ENCODE measurements at regions not wholly inside any gene's neighbourhood (a gene's known extent, or its start where the extent isn't known, plus 50 kb on each side); places are given as distances from the start of the nearest gene placed in this dataset.
"Not testable (repeated sequence)": the region's sequence is repeated elsewhere in the genome, so short reads cannot be mapped to it uniquely, and the experiment has no call there.

GRCh38 chr3:147161833-147162232, 244.5 kb downstream of the ZIC4 start:
- Histone ChIP-seq H3K36me3 (ENCODE audit: control insufficient read depth in 4 of 4, insufficient read depth in 4 of 4, low read length in 3 of 4) (no peaks in the 10 kb centered on the region), H3K4me3 (ENCODE audit: control insufficient read depth in 1 of 7, extremely low read depth in 1 of 7, insufficient read depth in 4 of 7, low read depth in 2 of 7, low read length in 6 of 7) (no peak overlapping the region), H3K4me1 (ENCODE audit: control extremely low read depth in 1 of 4, control insufficient read depth in 4 of 4, insufficient read depth in 4 of 4, low read length in 3 of 4) (no peaks in the 10 kb centered on the region), H3K9me3 (ENCODE audit: control extremely low read depth in 1 of 5, control insufficient read depth in 4 of 5, insufficient read depth in 2 of 5, low read depth in 1 of 5, low read length in 4 of 5) (no peaks in the 10 kb centered on the region), H3K27ac (ENCODE audit: insufficient read depth in 1 of 2, low read depth in 1 of 2, low read length in 2 of 2, poor library complexity in 1 of 2, severe bottlenecking in 2 of 2) (no peak overlapping the region), H3K27me3 (replicated peaks in 2 of 5; ENCODE audit: control insufficient read depth in 4 of 5, insufficient read depth in 5 of 5, low read length in 4 of 5) (no peaks in the 10 kb centered on the region)
- ChIA-PET CTCF (no interaction called here), POLR2A (no interaction called here)
- no peak for DNase-seq
- WGBS (ENCODE audit: insufficient coverage), result 86% methylated on average over 1 of the region's 3 CpGs

GRCh38 chr3:147160984-147161383, 245.4 kb downstream of the ZIC4 start:
- H3K4me1 ChIP-seq (ENCODE audit: control extremely low read depth in 1 of 4, control insufficient read depth in 4 of 4, insufficient read depth in 4 of 4, low read length in 3 of 4), result no peaks in the 10 kb centered on the region
- no peaks in the 10 kb centered on the region for H3K9me3 ChIP-seq (ENCODE audit: control extremely low read depth in 1 of 5, control insufficient read depth in 4 of 5, insufficient read depth in 2 of 5, low read depth in 1 of 5, low read length in 4 of 5)
- no peak overlapping the region for H3K27ac ChIP-seq (ENCODE audit: insufficient read depth in 1 of 2, low read depth in 1 of 2, low read length in 2 of 2, poor library complexity in 1 of 2, severe bottlenecking in 2 of 2)
- no peak for DNase-seq
- H3K27me3 ChIP-seq (replicated peaks in 2 of 5; ENCODE audit: control insufficient read depth in 4 of 5, insufficient read depth in 5 of 5, low read length in 4 of 5), result no peaks in the 10 kb centered on the region
- no peak overlapping the region for H3K4me3 ChIP-seq (ENCODE audit: control insufficient read depth in 1 of 7, extremely low read depth in 1 of 7, insufficient read depth in 4 of 7, low read depth in 2 of 7, low read length in 6 of 7)
- H3K36me3 ChIP-seq (ENCODE audit: control insufficient read depth in 4 of 4, insufficient read depth in 4 of 4, low read length in 3 of 4), result no peaks in the 10 kb centered on the region
- CTCF ChIA-PET, result no interaction called here
- POLR2A ChIA-PET, result no interaction called here

GRCh38 chr3:147159141-147159540, 247.2 kb downstream of the ZIC4 start:
- Histone ChIP-seq H3K4me1 (ENCODE audit: control extremely low read depth in 1 of 4, control insufficient read depth in 4 of 4, insufficient read depth in 4 of 4, low read length in 3 of 4) (no peaks in the 10 kb centered on the region), H3K9me3 (ENCODE audit: control extremely low read depth in 1 of 5, control insufficient read depth in 4 of 5, insufficient read depth in 2 of 5, low read depth in 1 of 5, low read length in 4 of 5) (peaks cover 0 to under 1% (median 0%) of the 10 kb centered on the region in 5 experiments), H3K4me3 (ENCODE audit: control insufficient read depth in 1 of 7, extremely low read depth in 1 of 7, insufficient read depth in 4 of 7, low read depth in 2 of 7, low read length in 6 of 7) (no peak overlapping the region), H3K27ac (ENCODE audit: insufficient read depth in 1 of 2, low read depth in 1 of 2, low read length in 2 of 2, poor library complexity in 1 of 2, severe bottlenecking in 2 of 2) (no peak overlapping the region), H3K36me3 (ENCODE audit: control insufficient read depth in 4 of 4, insufficient read depth in 4 of 4, low read length in 3 of 4) (no peaks in the 10 kb centered on the region), H3K27me3 (replicated peaks in 2 of 5; ENCODE audit: control insufficient read depth in 4 of 5, insufficient read depth in 5 of 5, low read length in 4 of 5) (no peaks in the 10 kb centered on the region)
- POLR2A ChIA-PET, result no interaction called here
- no peak for DNase-seq
- WGBS (ENCODE audit: insufficient coverage), result 73% methylated on average over 1 of the region's 1 CpG
- CTCF ChIA-PET, result no interaction called here

GRCh38 chr3:147157631-147158030, 248.7 kb downstream of the ZIC4 start:
- POLR2A ChIA-PET, result no interaction called here
- Histone ChIP-seq H3K4me3 (ENCODE audit: control insufficient read depth in 1 of 7, extremely low read depth in 1 of 7, insufficient read depth in 4 of 7, low read depth in 2 of 7, low read length in 6 of 7) (no peak overlapping the region), H3K9me3 (ENCODE audit: control extremely low read depth in 1 of 5, control insufficient read depth in 4 of 5, insufficient read depth in 2 of 5, low read depth in 1 of 5, low read length in 4 of 5) (peaks cover 0 to 4% (median 0%) of the 10 kb centered on the region in 5 experiments), H3K27me3 (replicated peaks in 2 of 5; ENCODE audit: control insufficient read depth in 4 of 5, insufficient read depth in 5 of 5, low read length in 4 of 5) (no peaks in the 10 kb centered on the region), H3K36me3 (ENCODE audit: control insufficient read depth in 4 of 4, insufficient read depth in 4 of 4, low read length in 3 of 4) (no peaks in the 10 kb centered on the region), H3K27ac (ENCODE audit: insufficient read depth in 1 of 2, low read depth in 1 of 2, low read length in 2 of 2, poor library complexity in 1 of 2, severe bottlenecking in 2 of 2) (no peak overlapping the region), H3K4me1 (ENCODE audit: control extremely low read depth in 1 of 4, control insufficient read depth in 4 of 4, insufficient read depth in 4 of 4, low read length in 3 of 4) (no peaks in the 10 kb centered on the region)
- no peak for DNase-seq
- CTCF ChIA-PET, result no interaction called here
- WGBS (ENCODE audit: insufficient coverage), result 90% methylated on average over 2 of the region's 3 CpGs

GRCh38 chr3:147154988-147155387, 251.4 kb downstream of the ZIC4 start:
- POLR2A ChIA-PET; CTCF ChIA-PET; H3K4me3 ChIP-seq (ENCODE audit: control insufficient read depth in 1 of 7, extremely low read depth in 1 of 7, insufficient read depth in 4 of 7, low read depth in 2 of 7, low read length in 6 of 7); H3K36me3 ChIP-seq (ENCODE audit: control insufficient read depth in 4 of 4, insufficient read depth in 4 of 4, low read length in 3 of 4); H3K27me3 ChIP-seq (replicated peaks in 2 of 5; ENCODE audit: control insufficient read depth in 4 of 5, insufficient read depth in 5 of 5, low read length in 4 of 5); DNase-seq; H3K4me1 ChIP-seq (ENCODE audit: control extremely low read depth in 1 of 4, control insufficient read depth in 4 of 4, insufficient read depth in 4 of 4, low read length in 3 of 4); H3K9me3 ChIP-seq (ENCODE audit: control extremely low read depth in 1 of 5, control insufficient read depth in 4 of 5, insufficient read depth in 2 of 5, low read depth in 1 of 5, low read length in 4 of 5); H3K27ac ChIP-seq (ENCODE audit: insufficient read depth in 1 of 2, low read depth in 1 of 2, low read length in 2 of 2, poor library complexity in 1 of 2, severe bottlenecking in 2 of 2): not testable (repeated sequence)
- 93% methylated on average over 5 of the region's 10 CpGs for WGBS (ENCODE audit: insufficient coverage)

- Histone ChIP-seq H3K9me3 (ENCODE audit: control extremely low read depth in 1 of 5, control insufficient read depth in 4 of 5, insufficient read depth in 2 of 5, low read depth in 1 of 5, low read length in 4 of 5) (peaks cover 0 to 4% (median 0%) of the 10 kb centered on the region in 5 experiments), H3K4me3 (ENCODE audit: control insufficient read depth in 1 of 7, extremely low read depth in 1 of 7, insufficient read depth in 4 of 7, low read depth in 2 of 7, low read length in 6 of 7) (no peak overlapping the region), H3K27ac (ENCODE audit: insufficient read depth in 1 of 2, low read depth in 1 of 2, low read length in 2 of 2, poor library complexity in 1 of 2, severe bottlenecking in 2 of 2) (no peak overlapping the region), H3K36me3 (ENCODE audit: control insufficient read depth in 4 of 4, insufficient read depth in 4 of 4, low read length in 3 of 4) (no peaks in the 10 kb centered on the region), H3K4me1 (ENCODE audit: control extremely low read depth in 1 of 4, control insufficient read depth in 4 of 4, insufficient read depth in 4 of 4, low read length in 3 of 4) (no peaks in the 10 kb centered on the region), H3K27me3 (replicated peaks in 2 of 5; ENCODE audit: control insufficient read depth in 4 of 5, insufficient read depth in 5 of 5, low read length in 4 of 5) (no peaks in the 10 kb centered on the region)
- WGBS (ENCODE audit: insufficient coverage), result 98% methylated on average over 25 of the region's 30 CpGs
- ChIA-PET POLR2A (no interaction called here), CTCF (interaction anchor here (1.0 kb wide), 1 partner anchor 14 kb away, joined by 3 read pairs; no protein-coding TSS in a partner anchor)
- DNase-seq, result no peak
Observed at GRCh38 chr3:147153830-147154539, 252.4 kb downstream of the ZIC4 start.

- Histone ChIP-seq H3K9me3 (ENCODE audit: control extremely low read depth in 1 of 5, control insufficient read depth in 4 of 5, insufficient read depth in 2 of 5, low read depth in 1 of 5, low read length in 4 of 5) (peaks cover 0 to 4% (median 0%) of the 10 kb centered on the region in 5 experiments), H3K36me3 (ENCODE audit: control insufficient read depth in 4 of 4, insufficient read depth in 4 of 4, low read length in 3 of 4) (no peaks in the 10 kb centered on the region), H3K27ac (ENCODE audit: insufficient read depth in 1 of 2, low read depth in 1 of 2, low read length in 2 of 2, poor library complexity in 1 of 2, severe bottlenecking in 2 of 2) (no peak overlapping the region), H3K27me3 (replicated peaks in 2 of 5; ENCODE audit: control insufficient read depth in 4 of 5, insufficient read depth in 5 of 5, low read length in 4 of 5) (no peaks in the 10 kb centered on the region), H3K4me1 (ENCODE audit: control extremely low read depth in 1 of 4, control insufficient read depth in 4 of 4, insufficient read depth in 4 of 4, low read length in 3 of 4) (no peaks in the 10 kb centered on the region), H3K4me3 (ENCODE audit: control insufficient read depth in 1 of 7, extremely low read depth in 1 of 7, insufficient read depth in 4 of 7, low read depth in 2 of 7, low read length in 6 of 7) (no peak overlapping the region)
- POLR2A ChIA-PET, result no interaction called here
- WGBS (ENCODE audit: insufficient coverage), result no CpG with 5 or more reads among the region's 3 CpGs
- CTCF ChIA-PET, result no interaction called here
- DNase-seq, result no peak
Observed at GRCh38 chr3:147152476-147152875, 253.9 kb downstream of the ZIC4 start.

All from common myeloid progenitor, CD34-positive (primary cell).